IMR-90 (cell line): ENCODE measurements at regions not wholly inside any gene's neighbourhood (a gene's known extent, or its start where the extent isn't known, plus 50 kb on each side); places are given as distances from the start of the nearest gene placed in this dataset.

Source experiments
- CEBPB ChIP-seq: IDR thresholded peaks from 2 replicates; pipeline ENCODE4 v1.6.1; 2012; ENCODE audit warnings: low read depth, low read length, improper control_type of control experiment
- CHD1 ChIP-seq: IDR thresholded peaks from 2 replicates; pipeline ENCODE4 v1.6.1; 2012; ENCODE audit warnings: low read depth, low read length, improper control_type of control experiment
- NFE2L2 ChIP-seq: fragments of 150-350 bp; IDR thresholded peaks from 2 replicates; pipeline ENCODE4 v1.6.1; 2016; ENCODE audit warnings: low read depth, mild to moderate bottlenecking, low read length
- POLR2A ChIP-seq: IDR thresholded peaks from 2 replicates; pipeline ENCODE4 v1.6.1; 2012; ENCODE audit warnings: mild to moderate bottlenecking, low read depth, low read length
- SMC3 ChIP-seq: fragments of 150-350 bp; IDR thresholded peaks from 2 replicates; pipeline ENCODE4 v1.6.1; 2016; ENCODE audit warnings: low read depth, mild to moderate bottlenecking, antibody characterized with exemption, low read length, moderate library complexity
- TF ChIP-seq, protein P1 (sequence below): conservative IDR thresholded peaks from 2 replicates; pipeline ENCODE4 v1.5.1; 2012; ENCODE audit warnings: mild to moderate bottlenecking, low read depth, low read length, improper control_type of control experiment
- TF ChIP-seq, protein P2 (sequence below): fragments of 150-350 bp; IDR thresholded peaks from 2 replicates; pipeline ENCODE4 v1.6.1; 2016; ENCODE audit warnings: low read depth, mild to moderate bottlenecking, low read length, moderate library complexity, borderline replicate concordance

GRCh38 chr6:86775893-86776292, 161.4 kb upstream of the HTR1E start:
- TF ChIP-seq, protein P1, sequence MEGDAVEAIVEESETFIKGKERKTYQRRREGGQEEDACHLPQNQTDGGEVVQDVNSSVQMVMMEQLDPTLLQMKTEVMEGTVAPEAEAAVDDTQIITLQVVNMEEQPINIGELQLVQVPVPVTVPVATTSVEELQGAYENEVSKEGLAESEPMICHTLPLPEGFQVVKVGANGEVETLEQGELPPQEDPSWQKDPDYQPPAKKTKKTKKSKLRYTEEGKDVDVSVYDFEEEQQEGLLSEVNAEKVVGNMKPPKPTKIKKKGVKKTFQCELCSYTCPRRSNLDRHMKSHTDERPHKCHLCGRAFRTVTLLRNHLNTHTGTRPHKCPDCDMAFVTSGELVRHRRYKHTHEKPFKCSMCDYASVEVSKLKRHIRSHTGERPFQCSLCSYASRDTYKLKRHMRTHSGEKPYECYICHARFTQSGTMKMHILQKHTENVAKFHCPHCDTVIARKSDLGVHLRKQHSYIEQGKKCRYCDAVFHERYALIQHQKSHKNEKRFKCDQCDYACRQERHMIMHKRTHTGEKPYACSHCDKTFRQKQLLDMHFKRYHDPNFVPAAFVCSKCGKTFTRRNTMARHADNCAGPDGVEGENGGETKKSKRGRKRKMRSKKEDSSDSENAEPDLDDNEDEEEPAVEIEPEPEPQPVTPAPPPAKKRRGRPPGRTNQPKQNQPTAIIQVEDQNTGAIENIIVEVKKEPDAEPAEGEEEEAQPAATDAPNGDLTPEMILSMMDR: no peak
- TF ChIP-seq POLR2A: no peak
- no peak for TF ChIP-seq CEBPB
- TF ChIP-seq, protein P2, sequence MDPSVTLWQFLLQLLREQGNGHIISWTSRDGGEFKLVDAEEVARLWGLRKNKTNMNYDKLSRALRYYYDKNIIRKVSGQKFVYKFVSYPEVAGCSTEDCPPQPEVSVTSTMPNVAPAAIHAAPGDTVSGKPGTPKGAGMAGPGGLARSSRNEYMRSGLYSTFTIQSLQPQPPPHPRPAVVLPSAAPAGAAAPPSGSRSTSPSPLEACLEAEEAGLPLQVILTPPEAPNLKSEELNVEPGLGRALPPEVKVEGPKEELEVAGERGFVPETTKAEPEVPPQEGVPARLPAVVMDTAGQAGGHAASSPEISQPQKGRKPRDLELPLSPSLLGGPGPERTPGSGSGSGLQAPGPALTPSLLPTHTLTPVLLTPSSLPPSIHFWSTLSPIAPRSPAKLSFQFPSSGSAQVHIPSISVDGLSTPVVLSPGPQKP: no peak
- no peak for TF ChIP-seq NFE2L2
- no peak for TF ChIP-seq CHD1
- no peak for TF ChIP-seq SMC3
